HG02852 (cell line): ENCODE measurements at regions not wholly inside any gene's neighbourhood (a gene's known extent, or its start where the extent isn't known, plus 50 kb on each side); places are given as distances from the start of the nearest gene placed in this dataset.

Experiments
- ATAC-seq: cut with Tn5 transposase; IDR thresholded peaks from one replicate; pipeline ENCODE4 v1.9.1; 2021; ENCODE audit warnings: mild to moderate bottlenecking, moderate library complexity; ENCODE audit not compliant: unreplicated experiment

DNA sequence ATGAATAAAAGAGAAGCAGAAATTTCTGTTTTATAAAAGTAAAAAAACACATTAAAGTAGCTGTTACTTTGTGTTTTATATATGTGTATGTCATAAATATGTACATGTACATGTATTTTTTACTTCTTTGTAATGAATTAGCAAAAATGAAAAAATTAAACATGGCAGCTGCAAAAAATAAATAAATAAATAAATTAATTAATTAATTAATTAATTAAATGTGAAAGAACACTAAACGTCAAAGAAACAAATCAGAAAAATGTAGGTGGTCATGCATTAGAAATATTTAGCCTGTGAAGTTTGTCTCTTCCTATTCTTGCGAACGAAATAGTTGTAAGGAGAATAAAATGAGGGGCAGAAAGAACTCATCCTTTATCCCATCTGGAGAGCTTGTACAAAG lies 357.0 kb downstream of the ZIC4 start:
- no peak for ATAC-seq

DNA sequence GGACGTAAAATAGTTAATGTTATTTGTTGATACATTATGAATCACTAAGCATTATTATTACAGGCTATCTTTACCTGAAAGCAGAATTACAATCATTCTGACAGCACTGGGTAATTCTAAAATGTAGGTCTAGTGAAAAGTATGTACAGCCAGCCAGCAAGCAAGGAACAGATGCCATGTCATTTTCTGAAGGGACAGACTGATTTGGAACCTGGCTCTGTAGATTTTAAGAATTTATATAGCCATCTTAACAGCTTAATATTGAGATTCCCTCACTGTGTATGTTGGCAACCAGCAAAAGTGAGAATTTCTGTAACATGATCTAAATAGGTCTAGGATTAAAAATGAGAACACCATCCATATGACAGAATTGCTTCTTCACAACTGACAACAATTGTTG lies 359.4 kb downstream of the ZIC4 start:
- no peak for ATAC-seq

DNA sequence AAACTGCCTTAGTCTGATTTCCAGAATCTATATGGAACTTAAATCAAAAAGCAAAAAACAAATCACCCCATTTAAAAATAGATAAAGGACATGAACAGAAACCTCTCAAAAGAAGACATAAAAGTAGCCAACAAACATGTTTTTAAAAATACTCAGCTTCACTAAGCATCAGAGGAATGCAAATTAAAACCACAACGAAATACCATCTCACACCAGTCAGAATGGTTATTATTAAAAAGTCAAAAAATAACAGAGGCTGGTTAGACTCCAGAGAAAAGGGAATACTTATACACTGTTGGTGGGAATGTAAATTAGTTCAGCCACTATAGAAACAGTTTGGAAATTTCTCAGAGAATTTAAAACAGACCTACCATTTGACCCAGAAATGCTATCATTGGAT lies 367.9 kb downstream of the ZIC4 start:
- ATAC-seq, result no peak

DNA sequence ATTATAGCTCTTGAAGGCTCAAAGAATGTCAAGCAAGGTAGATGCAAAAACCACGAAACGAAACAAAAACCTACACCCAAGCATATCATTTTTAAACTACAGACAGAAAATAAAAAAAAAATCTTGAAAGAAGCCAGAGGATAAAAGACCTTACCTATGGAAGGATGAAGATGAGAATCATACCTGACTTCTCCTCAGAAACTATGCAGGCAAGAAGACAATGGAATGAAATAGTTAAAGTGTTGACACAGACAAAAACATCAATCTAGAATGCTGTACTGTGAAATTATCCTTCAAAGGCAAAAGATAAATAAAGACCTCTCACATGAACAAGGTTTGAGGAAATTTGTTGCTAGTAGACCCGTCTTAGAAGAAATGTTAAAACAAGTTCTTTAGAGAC lies 372.0 kb downstream of the ZIC4 start:
- ATAC-seq, result no peak

DNA sequence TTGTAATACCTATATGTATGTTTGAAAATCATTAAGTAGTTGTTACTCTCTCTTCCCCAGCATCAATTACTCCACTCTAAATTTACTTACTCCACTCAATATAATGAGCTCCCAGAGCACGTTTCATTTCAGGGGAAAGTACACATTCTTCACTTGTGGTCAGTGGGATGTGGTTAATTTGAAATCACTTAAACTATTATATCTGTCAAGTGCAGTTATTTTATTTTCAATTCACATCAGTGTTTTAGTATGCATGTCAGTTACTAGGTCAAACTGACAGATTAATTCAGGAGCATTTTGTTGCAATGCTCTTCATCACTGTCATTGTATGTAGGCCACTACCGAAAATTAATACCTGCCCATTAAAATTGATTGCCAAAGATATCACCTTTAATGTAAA lies 376.1 kb downstream of the ZIC4 start:
- ATAC-seq, result no peak

DNA sequence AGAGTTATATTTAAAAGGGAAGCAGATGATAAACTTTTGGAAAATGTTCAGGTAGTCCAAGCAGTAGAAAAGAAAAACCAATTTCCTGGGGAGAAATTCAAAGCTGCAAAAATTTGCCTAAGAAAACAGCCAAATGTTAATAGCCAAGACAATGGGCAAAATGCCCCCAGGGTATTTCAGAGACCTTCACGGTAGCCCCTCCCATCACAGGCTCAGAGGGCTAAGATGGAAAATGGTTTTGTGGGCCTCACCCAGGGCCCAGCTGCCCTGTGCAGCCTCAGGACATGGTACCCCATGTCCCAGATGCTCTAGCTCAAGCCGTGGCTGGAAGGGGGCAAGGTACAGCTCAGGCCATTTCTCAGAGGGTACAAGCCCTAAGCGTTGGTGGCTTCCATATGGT lies 391.0 kb downstream of the ZIC4 start:
- no peak for ATAC-seq

DNA sequence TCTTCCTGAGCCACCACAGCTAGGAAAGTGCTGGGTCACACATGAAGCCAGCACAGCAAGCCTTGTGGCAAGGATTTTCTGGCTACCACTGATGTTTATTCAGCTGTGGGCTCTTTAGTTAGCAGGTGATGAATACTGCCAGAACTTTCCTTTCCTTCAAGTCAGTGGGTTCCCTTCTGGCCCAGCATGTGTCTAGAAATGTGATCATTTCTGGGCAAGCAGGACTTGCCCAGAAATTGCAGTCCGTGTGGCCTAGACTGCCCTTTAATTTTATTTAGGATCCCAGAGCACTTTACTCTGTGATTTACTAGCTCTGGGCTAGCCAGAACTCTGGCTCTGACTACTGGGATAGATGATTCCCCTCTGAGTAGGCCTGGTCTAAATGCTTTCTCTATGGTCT lies 397.5 kb downstream of the ZIC4 start:
- no peak for ATAC-seq

DNA sequence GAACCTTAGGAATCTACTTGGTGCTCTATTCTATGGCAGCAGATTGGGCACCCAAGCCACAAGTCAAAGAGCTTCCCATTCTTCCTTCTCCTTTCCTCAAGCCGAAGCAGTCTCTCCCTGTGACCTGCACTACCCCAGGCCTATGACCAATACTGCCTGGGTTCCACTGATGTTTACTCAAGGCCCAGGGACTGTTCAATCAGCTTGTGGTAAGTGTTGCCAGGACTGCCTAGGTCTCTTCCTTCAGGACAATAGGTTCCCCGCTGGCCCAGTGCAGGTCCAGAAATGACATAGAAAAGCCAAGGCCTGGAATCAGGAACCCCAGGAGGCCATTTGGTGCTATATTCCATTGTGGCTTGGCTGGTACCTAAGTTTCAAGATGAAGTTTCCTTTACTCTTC lies 397.9 kb downstream of the ZIC4 start:
- ATAC-seq, result no peak

DNA sequence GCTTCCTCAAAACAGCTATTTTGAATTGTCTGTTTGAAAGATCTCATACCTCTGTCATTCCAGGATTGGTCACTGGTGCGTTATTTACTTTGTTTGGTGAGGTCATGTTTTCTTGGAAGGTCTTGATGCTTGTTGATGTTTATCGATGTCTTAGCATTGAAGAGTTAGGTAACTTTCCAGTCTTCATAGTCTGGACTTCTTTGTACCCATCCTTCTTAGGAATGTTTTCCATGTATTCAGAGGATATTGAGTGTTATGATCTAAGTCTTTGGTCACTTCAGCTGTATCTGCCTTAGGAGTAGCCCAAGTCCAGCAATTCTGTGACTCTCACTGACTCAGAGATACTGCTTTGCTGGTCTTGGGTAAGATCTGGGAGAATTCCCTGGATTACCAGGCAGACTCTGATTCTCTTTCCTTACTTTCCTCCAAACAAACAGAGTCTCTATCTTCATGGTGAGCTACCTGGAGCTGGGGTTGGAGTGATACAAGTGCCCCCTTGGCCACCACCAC lies 398.6 kb downstream of the ZIC4 start:
- ATAC-seq, result no peak

DNA sequence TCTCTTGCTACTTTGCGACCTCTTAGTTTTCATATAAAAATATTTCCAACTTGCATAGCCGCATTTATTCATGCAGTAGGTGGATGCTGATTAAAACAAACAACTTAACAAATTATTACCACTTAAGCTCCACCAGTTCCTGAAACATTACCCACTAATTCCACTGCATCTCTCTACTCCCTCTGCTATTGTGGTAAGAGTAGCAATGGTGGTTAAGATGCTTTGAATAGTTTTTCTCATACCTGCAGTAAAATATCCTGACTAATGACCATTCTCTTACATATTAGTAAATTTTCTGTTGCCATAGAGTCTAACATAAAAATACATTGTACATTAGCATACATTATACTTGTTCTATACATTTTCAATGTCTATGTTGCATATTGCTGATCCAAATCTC lies 397.6 kb upstream of the PLSCR5 start:
- no peak for ATAC-seq

DNA sequence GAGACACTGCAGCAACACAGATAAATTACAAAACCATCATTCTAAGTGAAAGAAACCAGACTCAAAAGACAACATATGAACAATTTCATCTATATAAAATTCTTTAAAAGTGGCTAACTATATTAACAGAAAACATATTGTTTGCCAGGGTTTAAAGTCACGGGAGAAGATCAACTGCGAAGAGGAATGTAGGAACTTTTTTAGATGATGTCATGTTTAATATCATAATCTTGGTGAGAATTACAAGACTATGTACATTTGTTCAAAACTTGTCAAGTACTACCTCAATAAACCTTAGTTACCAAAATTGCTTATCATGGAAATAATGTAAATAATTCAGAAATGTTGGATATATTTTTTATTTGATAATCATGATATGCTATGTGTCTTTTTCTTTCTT lies 395.1 kb upstream of the PLSCR5 start:
- no peak for ATAC-seq

DNA sequence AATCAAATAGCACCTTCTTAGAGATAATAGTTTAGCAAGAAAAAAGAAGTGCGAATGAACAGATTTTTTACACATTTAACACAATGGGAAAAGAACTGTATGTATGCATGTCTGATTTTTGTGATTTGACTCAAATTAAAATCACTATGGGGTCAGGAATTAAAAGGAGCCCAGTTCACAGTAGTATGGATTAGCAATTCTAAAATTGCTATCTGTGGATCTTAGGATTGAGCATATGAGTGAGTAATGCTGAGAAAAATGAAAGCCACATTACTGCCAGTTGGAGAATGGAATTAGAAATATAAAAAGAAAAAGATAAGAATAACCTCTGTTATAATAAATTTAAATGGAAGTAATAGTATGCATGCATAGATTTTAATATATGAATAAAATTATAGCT lies 386.8 kb upstream of the PLSCR5 start:
- ATAC-seq, result no peak

DNA sequence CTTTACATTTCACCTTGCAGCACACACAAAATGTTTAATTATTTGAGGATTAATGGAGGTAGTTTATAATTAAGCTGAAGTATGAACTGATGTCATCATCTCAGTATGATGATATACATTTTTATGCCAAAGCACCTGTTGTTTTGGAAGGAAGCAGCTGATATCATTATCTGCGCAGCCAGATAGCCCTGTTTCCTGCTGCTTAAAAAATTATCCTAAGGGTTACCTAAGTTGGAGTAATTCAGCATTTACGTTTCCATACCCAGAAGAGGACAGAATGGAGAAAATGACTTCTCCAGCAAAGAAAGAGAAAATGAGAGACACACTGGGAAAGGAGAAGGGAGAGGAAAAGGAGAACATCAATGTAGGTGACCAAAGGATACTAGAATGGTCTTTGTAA lies 370.3 kb upstream of the PLSCR5 start:
- ATAC-seq, result no peak

DNA sequence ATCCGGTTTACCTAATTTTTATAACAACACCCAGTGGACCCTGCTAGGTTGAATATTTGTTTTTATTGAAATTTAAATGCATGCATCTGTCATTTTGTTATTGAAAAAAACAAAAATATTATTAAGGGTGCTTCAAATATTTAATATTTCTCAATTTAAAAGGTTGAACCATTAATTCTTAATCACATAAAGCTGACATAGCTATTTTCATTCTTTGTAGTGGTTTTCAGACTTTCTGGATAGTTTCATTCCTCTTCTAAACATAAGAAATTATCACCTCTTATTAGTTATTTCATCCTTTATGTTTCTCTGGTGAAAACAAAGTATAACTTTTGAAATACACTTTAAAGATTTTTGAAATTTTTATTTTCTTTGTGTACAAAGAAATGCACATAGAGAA lies 369.9 kb upstream of the PLSCR5 start:
- ATAC-seq, result no peak

DNA sequence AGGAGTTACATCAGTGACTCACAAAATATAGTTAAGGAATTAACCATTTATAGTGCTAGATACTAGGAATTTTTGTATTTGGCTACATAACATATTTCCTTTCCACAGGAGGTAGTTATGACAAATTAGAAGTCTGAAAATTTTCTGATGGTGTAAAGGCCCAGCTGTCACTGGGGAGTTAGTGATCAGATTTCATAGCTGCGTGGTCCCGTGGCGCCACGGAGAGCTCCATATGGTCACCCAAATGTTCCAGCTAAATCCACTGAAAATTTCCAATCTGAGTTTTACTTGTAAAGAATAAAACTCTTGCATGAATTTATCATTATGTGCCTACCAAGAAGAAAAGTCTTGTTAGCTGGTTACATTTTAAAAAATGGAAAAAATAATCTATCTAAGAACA lies 368.9 kb upstream of the PLSCR5 start:
- no peak for ATAC-seq

DNA sequence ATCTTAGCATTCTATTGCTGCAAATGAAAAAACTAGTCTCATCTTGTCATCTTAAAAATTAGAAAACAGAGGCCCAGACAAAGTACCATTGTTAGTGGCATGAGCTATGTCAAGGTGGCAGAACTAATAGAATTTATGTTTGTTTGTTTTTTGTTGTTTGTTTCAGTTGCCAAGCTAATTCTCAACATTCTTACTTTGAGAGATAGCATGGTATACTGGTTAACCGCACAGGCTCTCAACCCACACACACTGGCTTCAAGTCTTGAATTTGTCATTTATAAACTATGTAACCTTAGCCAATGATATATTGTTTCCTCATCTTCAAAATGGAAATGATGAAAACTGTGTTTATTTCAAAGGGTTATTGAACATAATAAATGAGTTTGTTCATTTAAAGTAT lies 367.6 kb upstream of the PLSCR5 start:
- ATAC-seq, result no peak

DNA sequence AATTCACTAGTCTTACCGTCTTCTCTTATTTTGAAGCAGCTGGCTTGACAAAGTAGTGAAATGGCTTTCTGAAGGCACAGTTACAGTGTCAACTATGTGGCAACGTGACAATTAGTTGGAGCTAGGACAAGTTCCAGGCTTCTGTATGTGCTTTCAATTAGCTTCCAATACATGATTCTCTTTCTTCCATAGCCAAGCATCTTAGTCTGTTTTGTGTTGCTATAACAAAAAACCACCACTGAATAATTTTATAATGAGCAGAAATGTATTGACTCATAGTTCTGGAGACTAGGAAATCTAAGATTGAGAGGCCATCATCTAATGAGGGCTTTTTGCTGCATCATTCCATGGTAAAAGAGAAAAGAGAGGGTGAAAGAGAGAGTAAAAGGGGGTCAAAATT lies 365.1 kb upstream of the PLSCR5 start:
- ATAC-seq, result no peak

DNA sequence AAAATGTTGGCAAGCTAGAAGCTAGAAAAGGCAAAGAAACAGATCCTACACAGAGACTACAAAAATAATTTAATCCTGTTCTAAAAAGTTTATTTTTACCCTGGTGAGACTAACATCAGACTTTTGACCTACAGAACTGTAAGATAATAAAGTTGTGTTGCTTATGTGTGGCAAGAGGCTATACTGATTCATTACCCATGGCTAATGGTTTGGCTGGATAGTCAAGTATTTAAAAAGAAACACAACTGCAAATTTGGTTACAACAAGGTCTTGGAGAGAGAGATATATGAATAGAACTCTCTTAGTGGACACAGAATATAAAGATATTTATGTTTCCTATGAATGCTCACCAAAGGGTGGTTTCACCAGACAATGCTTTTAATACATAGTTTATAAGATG lies 364.2 kb upstream of the PLSCR5 start:
- ATAC-seq, result no peak

DNA sequence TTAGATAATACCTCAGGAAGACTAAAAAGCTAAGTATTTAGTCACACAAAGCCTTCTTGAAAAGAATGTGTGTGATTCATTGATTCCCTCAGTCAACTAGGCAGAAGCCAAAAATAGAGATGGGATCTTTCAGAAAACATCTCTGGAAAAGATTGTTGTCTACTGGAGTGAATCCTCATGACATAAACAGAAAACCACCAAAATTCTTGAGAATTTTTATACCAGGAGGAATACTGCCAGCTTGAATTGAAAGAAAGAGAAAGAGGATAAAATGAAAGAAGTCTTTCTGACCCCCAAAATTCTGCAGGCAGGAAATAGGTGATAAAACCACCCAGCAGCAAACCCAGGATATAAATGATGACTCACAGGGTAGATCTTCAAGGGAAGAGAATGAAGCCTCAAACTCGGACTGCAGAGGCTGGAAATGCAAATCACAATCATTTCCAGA lies 363.1 kb upstream of the PLSCR5 start:
- ATAC-seq, result no peak

DNA sequence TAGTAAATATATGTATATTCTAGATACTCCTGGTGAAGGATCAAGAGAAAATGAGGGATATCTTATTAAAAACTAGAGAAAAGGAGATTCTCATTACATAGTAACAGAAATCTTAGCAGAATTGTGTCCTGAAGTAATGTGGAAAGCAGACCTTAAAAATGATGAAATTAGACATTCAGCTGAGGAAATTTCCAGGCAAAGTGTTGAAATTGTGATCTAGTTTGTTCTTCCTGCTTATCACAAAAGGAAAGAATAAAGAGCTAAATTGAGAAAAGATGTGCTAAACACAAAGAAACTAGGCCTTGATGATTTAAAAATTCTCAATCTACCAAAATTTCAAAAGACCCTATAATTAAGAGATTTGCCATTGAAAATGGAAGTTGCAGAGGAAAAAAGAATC lies 362.6 kb upstream of the PLSCR5 start:
- ATAC-seq, result no peak

DNA sequence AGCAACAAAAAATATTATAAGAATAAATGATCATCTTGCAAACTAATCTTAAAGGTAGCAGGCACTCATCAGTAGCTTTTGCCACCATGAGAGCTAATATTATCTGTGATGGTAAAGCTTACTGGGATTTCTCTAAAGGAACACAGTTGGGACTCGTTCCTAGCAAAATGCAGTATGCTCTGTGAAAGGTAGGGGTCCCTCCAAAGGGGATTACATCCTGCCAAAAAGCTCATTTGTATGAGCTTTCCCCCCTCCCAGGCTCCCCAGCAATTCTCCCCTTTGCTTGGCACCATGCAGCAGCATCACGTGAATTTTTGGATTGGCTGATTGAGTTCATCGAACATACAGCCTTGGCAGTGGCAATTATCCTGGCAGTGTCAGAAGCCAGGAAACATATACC lies 361.0 kb upstream of the PLSCR5 start:
- no peak for ATAC-seq

DNA sequence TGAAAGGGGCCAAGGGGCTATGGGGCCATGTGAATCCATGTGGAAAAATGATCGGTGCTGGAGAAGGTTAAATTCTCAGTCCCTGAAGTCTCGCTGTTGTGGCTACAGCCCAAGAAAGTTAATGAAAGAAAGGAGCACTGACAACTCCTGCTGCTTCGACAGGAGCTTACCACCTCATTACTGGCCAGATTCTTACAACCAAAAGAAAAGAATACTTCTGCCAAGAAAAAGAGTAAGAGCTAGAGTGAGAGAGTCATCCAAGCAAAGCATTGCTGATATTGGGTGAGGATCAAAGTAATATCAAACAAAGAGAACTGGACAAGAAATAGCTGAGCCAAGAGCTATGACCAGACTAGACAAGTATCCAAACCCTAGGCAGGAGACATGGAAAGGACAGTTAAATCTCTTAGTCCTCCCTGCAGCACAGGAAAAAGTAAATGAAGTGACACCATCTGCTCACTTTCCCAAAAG lies 348.4 kb upstream of the PLSCR5 start:
- ATAC-seq, result no peak

DNA sequence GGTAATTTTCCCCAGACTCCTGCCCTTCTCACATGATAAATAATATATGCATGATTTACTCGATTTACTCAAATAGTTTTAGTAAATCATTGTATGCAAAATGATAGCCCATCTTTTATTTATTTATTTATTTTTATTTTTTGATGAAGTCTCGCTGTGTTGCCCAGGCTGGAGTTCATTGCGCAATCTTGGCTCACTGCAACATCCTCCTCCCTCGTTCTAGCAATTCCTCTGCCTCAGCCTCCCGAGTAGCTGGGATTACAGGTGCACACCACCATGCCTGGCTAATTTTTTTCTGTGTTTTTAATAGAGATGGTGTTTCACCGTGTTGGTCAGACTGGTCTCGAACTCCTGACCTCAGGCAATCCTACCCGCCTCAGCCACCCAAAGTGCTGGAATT lies 343.8 kb upstream of the PLSCR5 start:
- ATAC-seq, result no peak

DNA sequence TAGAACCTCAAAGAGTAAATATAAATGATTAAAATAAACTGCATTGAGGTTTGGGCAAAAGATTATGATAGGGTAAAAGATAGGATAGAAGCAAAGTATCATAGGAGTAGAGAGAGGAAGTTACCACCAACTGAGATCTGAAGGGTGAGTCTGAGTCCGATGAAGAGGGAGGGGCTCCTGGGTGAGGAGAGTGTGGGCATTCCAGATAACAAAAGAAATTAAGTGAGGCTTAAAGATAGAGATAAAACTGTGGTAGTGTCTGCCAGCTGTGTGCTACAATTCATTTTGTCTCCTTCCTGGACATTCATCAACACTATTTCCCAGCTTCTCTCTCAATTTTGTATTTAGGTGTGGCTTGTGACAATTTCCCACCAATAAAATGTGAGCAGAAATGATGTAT lies 343.0 kb upstream of the PLSCR5 start:
- no peak for ATAC-seq
